SK-N-MC (cell line): ENCODE measurements at regions not wholly inside any gene's neighbourhood (a gene's known extent, or its start where the extent isn't known, plus 50 kb on each side); places are given as distances from the start of the nearest gene placed in this dataset.

Source experiments
- FOXP2 ChIP-seq: optimal IDR thresholded peaks from 2 replicates; pipeline ENCODE3; 2011; ENCODE audit warnings: mild to moderate bottlenecking, moderate library complexity; ENCODE audit not compliant: insufficient read depth; ENCODE audit errors: extremely low read length, control extremely low read depth
- POLR2AphosphoS5 ChIP-seq: IDR thresholded peaks from 2 replicates; pipeline ENCODE4 v1.6.1; 2012; ENCODE audit warnings: mild to moderate bottlenecking, low read depth, low read length, borderline replicate concordance

DNA sequence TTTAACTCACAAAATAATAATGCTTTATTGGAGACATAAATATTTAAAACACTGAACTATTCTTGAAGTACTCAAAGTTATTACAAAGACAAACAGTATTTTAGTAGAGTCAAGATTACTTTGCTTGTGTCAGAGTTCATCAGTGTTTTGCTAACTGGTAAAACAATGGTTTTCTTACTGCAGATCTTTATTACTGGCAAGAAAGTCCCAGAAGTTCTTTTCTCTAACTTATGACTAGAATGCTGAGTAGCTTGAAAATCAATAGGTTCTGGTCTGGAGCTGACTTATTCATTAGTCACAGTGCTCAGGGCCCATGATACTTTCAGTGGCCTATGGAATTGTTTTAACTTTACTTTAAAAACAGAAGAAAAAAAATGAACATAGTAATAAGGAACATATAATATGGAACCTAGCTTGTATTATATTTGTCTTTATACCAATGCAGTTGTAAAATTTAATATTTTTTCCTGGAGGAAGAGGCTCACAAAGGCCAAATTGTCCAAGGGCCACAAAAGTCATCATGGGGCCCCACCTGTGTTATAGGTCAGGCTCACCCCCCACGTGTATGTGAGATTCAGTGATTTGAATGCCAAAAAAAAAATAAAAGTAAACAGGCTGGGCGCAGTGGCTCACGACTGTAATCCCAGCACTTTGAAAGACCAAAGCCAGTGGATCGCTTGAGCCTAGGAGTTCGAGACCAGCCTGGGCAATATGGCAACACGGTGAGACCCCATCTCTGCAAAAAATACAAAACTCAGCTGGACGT lies 53.3 kb downstream of the PLEKHG1 start:
- TF ChIP-seq FOXP2 (no peak), POLR2AphosphoS5 (no peak)
